Prostate gland (tissue), 2 donors: ENCODE measurements at regions not wholly inside any gene's neighbourhood (a gene's known extent, or its start where the extent isn't known, plus 50 kb on each side); places are given as distances from the start of the nearest gene placed in this dataset.

Experiments used
- POLR2A ChIP-seq: fragments of 450-650 bp; IDR thresholded peaks from one replicate; pipeline ENCODE4 v1.6.1; 2016; ENCODE audit warnings: antibody characterized with exemption, mild to moderate bottlenecking
- POLR2AphosphoS5 ChIP-seq: sonication (generic); formaldehyde crosslinking; IDR thresholded peaks from one replicate; pipeline ENCODE4 v1.6.1; 2017; ENCODE audit warnings: antibody characterized with exemption
- TF ChIP-seq, protein P1 (sequence below), 4 experiments: fragments of 200-600 bp in 2 of 4; fragments of 450-650 bp in 2 of 4; sonication (generic) in 2 of 4; IDR thresholded peaks; 1 replicate in 3 of 4; 2 replicates in 1 of 4; pipeline ENCODE4 v1.5.1; 2016 to 2019; ENCODE audit warnings: antibody characterized with exemption in 4 of 4, mild to moderate bottlenecking in 2 of 4, moderate library complexity in 2 of 4

DNA sequence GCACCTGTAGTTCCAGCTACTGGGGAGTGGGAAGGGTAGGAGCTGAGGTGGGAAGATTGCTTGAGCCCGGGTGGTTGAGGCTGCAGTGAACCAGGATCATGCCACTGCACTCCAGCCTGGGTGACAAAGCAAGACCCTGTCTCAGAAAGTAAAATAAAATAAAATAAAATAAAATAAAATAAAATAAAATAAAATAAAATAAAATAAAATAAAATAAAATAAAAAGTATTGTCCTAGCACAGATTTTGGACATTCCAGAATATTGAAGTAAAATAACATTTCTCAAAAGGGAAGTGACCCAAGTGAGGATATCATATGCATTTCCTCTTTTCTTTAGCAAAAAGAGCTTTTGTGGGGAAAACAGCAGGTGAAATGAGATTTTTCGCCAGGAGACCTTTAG is 83.5 kb downstream of the TMEM174 start:
- TF ChIP-seq, protein P1, sequence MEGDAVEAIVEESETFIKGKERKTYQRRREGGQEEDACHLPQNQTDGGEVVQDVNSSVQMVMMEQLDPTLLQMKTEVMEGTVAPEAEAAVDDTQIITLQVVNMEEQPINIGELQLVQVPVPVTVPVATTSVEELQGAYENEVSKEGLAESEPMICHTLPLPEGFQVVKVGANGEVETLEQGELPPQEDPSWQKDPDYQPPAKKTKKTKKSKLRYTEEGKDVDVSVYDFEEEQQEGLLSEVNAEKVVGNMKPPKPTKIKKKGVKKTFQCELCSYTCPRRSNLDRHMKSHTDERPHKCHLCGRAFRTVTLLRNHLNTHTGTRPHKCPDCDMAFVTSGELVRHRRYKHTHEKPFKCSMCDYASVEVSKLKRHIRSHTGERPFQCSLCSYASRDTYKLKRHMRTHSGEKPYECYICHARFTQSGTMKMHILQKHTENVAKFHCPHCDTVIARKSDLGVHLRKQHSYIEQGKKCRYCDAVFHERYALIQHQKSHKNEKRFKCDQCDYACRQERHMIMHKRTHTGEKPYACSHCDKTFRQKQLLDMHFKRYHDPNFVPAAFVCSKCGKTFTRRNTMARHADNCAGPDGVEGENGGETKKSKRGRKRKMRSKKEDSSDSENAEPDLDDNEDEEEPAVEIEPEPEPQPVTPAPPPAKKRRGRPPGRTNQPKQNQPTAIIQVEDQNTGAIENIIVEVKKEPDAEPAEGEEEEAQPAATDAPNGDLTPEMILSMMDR (IDR thresholded peaks at IDR 0.05): no peak
- TF ChIP-seq POLR2AphosphoS5 (no peak), POLR2A (no peak)
